ENCODE measurements at regions not wholly inside any gene's neighbourhood (a gene's known extent, or its start where the extent isn't known, plus 50 kb on each side); places are given as distances from the start of the nearest gene placed in this dataset.

GRCh38 chr2:26530696-26531095 is 52.8 kb upstream of the OTOF start:
- no peak for TF ChIP-seq CTCF (IDR thresholded peaks at IDR 0.05; ENCODE audit: low read depth, low read length)

GRCh38 chr2:26530240-26530540 is 52.3 kb upstream of the OTOF start:
- no peak for TF ChIP-seq CTCF (IDR thresholded peaks at IDR 0.05; ENCODE audit: low read depth, low read length)
- in situ Hi-C loops (cut with HindIII; ENCODE audit: low sequenced_read_pairs): no loop called here
- DNase-seq (ENCODE audit: low read depth, low spot score): no peak
- no peak overlapping the region for H3K4me3 ChIP-seq (ENCODE audit: low read depth, low read length)

More at GRCh38 chr2:26530696-26531095, 52.8 kb upstream of the OTOF start:
- no peak overlapping the region for H3K4me3 ChIP-seq (ENCODE audit: low read depth, low read length)
- in situ Hi-C loops (cut with HindIII; ENCODE audit: low sequenced_read_pairs): no loop called here
- DNase-seq (ENCODE audit: low read depth, low spot score): peak; percentile 44

GRCh38 chr2:26529406-26530239 is 51.7 kb upstream of the OTOF start:
- H3K4me3 ChIP-seq (ENCODE audit: low read depth, low read length): no peak overlapping the region
- in situ Hi-C loops (cut with HindIII; ENCODE audit: low sequenced_read_pairs): no loop called here
- DNase-seq (ENCODE audit: low read depth, low spot score): no peak

GRCh38 chr2:26528836-26529235 is 50.9 kb upstream of the OTOF start:
- no peak for DNase-seq (ENCODE audit: low read depth, low spot score)
- no peak for TF ChIP-seq CTCF (IDR thresholded peaks at IDR 0.05; ENCODE audit: low read depth, low read length)
- no peak overlapping the region for H3K4me3 ChIP-seq (ENCODE audit: low read depth, low read length)
- in situ Hi-C loops (cut with HindIII; ENCODE audit: low sequenced_read_pairs): no loop called here

More at GRCh38 chr2:26529406-26530239, 51.7 kb upstream of the OTOF start:
- no peak for TF ChIP-seq CTCF (IDR thresholded peaks at IDR 0.05; ENCODE audit: low read depth, low read length)

GRCh38 chr2:26527726-26528585 is 50.0 kb upstream of the OTOF start:
- no peak overlapping the region for H3K4me3 ChIP-seq (ENCODE audit: low read depth, low read length)
- DNase-seq (ENCODE audit: low read depth, low spot score): no peak
- no peak for TF ChIP-seq CTCF (IDR thresholded peaks at IDR 0.05; ENCODE audit: low read depth, low read length)
- in situ Hi-C loops (cut with HindIII; ENCODE audit: low sequenced_read_pairs): no loop called here
